NOMO-1 treated with DMSO at 0.1 percent for 48 hours (cell line): ENCODE measurements at regions not wholly inside any gene's neighbourhood (a gene's known extent, or its start where the extent isn't known, plus 50 kb on each side); places are given as distances from the start of the nearest gene placed in this dataset.

Source experiments
- DNase-seq: peaks from one replicate; lab custom pipeline; 2025; ENCODE audit not compliant: unreplicated experiment; lab: John Stamatoyannopoulos, UW

- DNase-seq: no peak
Observed at GRCh38 chr18:56323673-56324072, 314.7 kb downstream of the TXNL1 start.

GRCh38 chr18:56322406-56322805 is 316.0 kb downstream of the TXNL1 start:
- no peak for DNase-seq

- no peak for DNase-seq
Observed at GRCh38 chr18:56321470-56321869, 316.9 kb downstream of the TXNL1 start.

GRCh38 chr18:56319953-56320352 is 318.4 kb downstream of the TXNL1 start:
- peak; percentile 11 for DNase-seq

GRCh38 chr18:56316727-56317126 is 321.7 kb downstream of the TXNL1 start:
- DNase-seq: no peak

- DNase-seq: no peak
Observed at GRCh38 chr18:56315363-56315762, 323.0 kb downstream of the TXNL1 start.

- DNase-seq: peak; percentile 39
Observed at GRCh38 chr18:56314396-56314795, 324.0 kb downstream of the TXNL1 start.

- DNase-seq: no peak
Observed at GRCh38 chr18:56312551-56313335, 325.6 kb downstream of the TXNL1 start.

- peak; percentile 17 for DNase-seq
Observed at GRCh38 chr18:56309104-56309503, 329.3 kb downstream of the TXNL1 start.

GRCh38 chr18:56307354-56308170 is 330.8 kb downstream of the TXNL1 start:
- no peak for DNase-seq

- DNase-seq: peak; percentile 15
Observed at GRCh38 chr18:56306797-56307196, 331.6 kb downstream of the TXNL1 start.

GRCh38 chr18:56305583-56305982 is 332.8 kb downstream of the TXNL1 start:
- no peak for DNase-seq

- DNase-seq: no peak
Observed at GRCh38 chr18:56302156-56302555, 336.2 kb downstream of the TXNL1 start.

GRCh38 chr18:56299740-56300139 is 338.7 kb downstream of the TXNL1 start:
- DNase-seq: no peak

GRCh38 chr18:56298935-56299334 is 339.5 kb downstream of the TXNL1 start:
- DNase-seq: no peak

- no peak for DNase-seq
Observed at GRCh38 chr18:56296381-56296780, 342.0 kb downstream of the TXNL1 start.

GRCh38 chr18:56294484-56295183 is 343.8 kb downstream of the TXNL1 start:
- DNase-seq: peak; percentile 68

GRCh38 chr18:56291294-56291693 is 347.1 kb downstream of the TXNL1 start:
- no peak for DNase-seq

GRCh38 chr18:56289381-56289780 is 349.0 kb downstream of the TXNL1 start:
- DNase-seq: peak; percentile 84

- no peak for DNase-seq
Observed at GRCh38 chr18:56286775-56287325, 351.5 kb downstream of the TXNL1 start.

- DNase-seq: no peak
Observed at GRCh38 chr18:56285387-56286065, 352.9 kb downstream of the TXNL1 start.
